ENCODE measurements at regions not wholly inside any gene's neighbourhood (a gene's known extent, or its start where the extent isn't known, plus 50 kb on each side); places are given as distances from the start of the nearest gene placed in this dataset.
"Not testable (repeated sequence)": the region's sequence is repeated elsewhere in the genome, so short reads cannot be mapped to it uniquely, and the experiment has no call there.

- no peak for TF ChIP-seq CTCF (IDR thresholded peaks at IDR 0.05; ENCODE audit: control insufficient read depth, insufficient read depth, low read depth, low read length, missing control alignments)
- DNase-seq (ENCODE audit: low read depth), result no peak
- no peak overlapping the region for H3K4me3 ChIP-seq (ENCODE audit: control insufficient read depth, low read depth, low read length)
Observed at GRCh38 chr14:83883732-83884131, 1646.2 kb upstream of the FLRT2 start.

- no peak for TF ChIP-seq CTCF (IDR thresholded peaks at IDR 0.05; ENCODE audit: control insufficient read depth, insufficient read depth, low read depth, low read length, missing control alignments)
- no peak overlapping the region for H3K4me3 ChIP-seq (ENCODE audit: control insufficient read depth, low read depth, low read length)
- DNase-seq (ENCODE audit: low read depth), result no peak
Observed at GRCh38 chr14:83885837-83886293, 1644.1 kb upstream of the FLRT2 start.

- DNase-seq (ENCODE audit: low read depth), result no peak
- TF ChIP-seq CTCF (IDR thresholded peaks at IDR 0.05; ENCODE audit: control insufficient read depth, insufficient read depth, low read depth, low read length, missing control alignments), result no peak
- H3K4me3 ChIP-seq (ENCODE audit: control insufficient read depth, low read depth, low read length), result no peak overlapping the region
Observed at GRCh38 chr14:83887866-83888265, 1642.1 kb upstream of the FLRT2 start.

- DNase-seq (ENCODE audit: low read depth), result no peak
- no peak overlapping the region for H3K4me3 ChIP-seq (ENCODE audit: control insufficient read depth, low read depth, low read length)
- no peak for TF ChIP-seq CTCF (IDR thresholded peaks at IDR 0.05; ENCODE audit: control insufficient read depth, insufficient read depth, low read depth, low read length, missing control alignments)
Observed at GRCh38 chr14:83893447-83893846, 1636.5 kb upstream of the FLRT2 start.

GRCh38 chr14:83894568-83894967 is 1635.4 kb upstream of the FLRT2 start:
- TF ChIP-seq CTCF (IDR thresholded peaks at IDR 0.05; ENCODE audit: control insufficient read depth, insufficient read depth, low read depth, low read length, missing control alignments), result no peak
- no peak overlapping the region for H3K4me3 ChIP-seq (ENCODE audit: control insufficient read depth, low read depth, low read length)

GRCh38 chr14:83898558-83898957 is 1631.4 kb upstream of the FLRT2 start:
- not testable (repeated sequence) for H3K4me3 ChIP-seq (ENCODE audit: control insufficient read depth, low read depth, low read length); DNase-seq (ENCODE audit: low read depth)

More at GRCh38 chr14:83894568-83894967, 1635.4 kb upstream of the FLRT2 start:
- DNase-seq (ENCODE audit: low read depth), result no peak

- no peak overlapping the region for H3K4me3 ChIP-seq (ENCODE audit: control insufficient read depth, low read depth, low read length)
- DNase-seq (ENCODE audit: low read depth), result no peak
- no peak for TF ChIP-seq CTCF (IDR thresholded peaks at IDR 0.05; ENCODE audit: control insufficient read depth, insufficient read depth, low read depth, low read length, missing control alignments)
Observed at GRCh38 chr14:83899706-83900105, 1630.2 kb upstream of the FLRT2 start.
